Muscle layer of colon (tissue), 2 donors: ENCODE measurements at regions not wholly inside any gene's neighbourhood (a gene's known extent, or its start where the extent isn't known, plus 50 kb on each side); places are given as distances from the start of the nearest gene placed in this dataset.

Source experiments
- H3K27ac ChIP-seq: one replicate; pipeline ENCODE4 v1.7.0; 2013; ENCODE audit warnings: low read depth, mild to moderate bottlenecking, low read length, moderate library complexity
- H3K27me3 ChIP-seq, 2 donors: one replicate each; pipeline ENCODE4 v1.7.0; 2013; ENCODE audit warnings: low read length in 2 of 2, mild to moderate bottlenecking in 2 of 2; ENCODE audit not compliant: insufficient read depth in 2 of 2, control insufficient read depth in 1 of 2
- H3K36me3 ChIP-seq: one replicate; pipeline ENCODE4 v1.7.0; 2013; ENCODE audit warnings: mild to moderate bottlenecking, low read length; ENCODE audit not compliant: insufficient read depth
- H3K4me1 ChIP-seq: one replicate; pipeline ENCODE4 v1.7.0; 2013; ENCODE audit warnings: mild to moderate bottlenecking, low read length; ENCODE audit not compliant: insufficient read depth
- H3K4me3 ChIP-seq, 2 donors: one replicate each; pipeline ENCODE4 v1.7.0; 2013; ENCODE audit warnings: low read length in 2 of 2, low read depth in 1 of 2, mild to moderate bottlenecking in 1 of 2, moderate library complexity in 1 of 2
- H3K9ac ChIP-seq: one replicate; pipeline ENCODE4 v1.7.0; 2013; ENCODE audit warnings: low read length
- H3K9me3 ChIP-seq: one replicate; pipeline ENCODE4 v1.7.0; 2013; ENCODE audit warnings: mild to moderate bottlenecking, low read length
- donor health status: abdominal sarcoma.
- donor health status: Adenocarcinoma of cecum.

DNA sequence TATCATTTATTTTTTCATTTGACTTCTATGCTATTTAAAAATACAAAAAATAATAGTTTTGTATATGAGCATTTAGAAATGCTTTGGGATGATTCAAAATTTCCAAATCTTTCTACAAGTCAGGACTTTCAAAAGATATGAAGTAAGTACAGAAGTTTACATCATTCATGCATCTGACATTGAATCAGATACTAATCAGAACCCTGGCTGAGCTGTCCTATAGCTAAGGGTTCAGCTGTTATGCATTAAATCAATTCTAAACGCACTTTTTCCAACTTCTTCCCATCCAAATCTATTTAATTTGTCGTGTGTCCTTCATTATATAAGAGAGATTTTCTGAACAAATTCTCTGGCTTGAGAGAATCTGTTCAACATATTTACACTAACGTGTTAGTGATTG lies 779.4 kb downstream of the LTN1 start:
- Histone ChIP-seq H3K4me3 (no peak overlapping the region), H3K9ac (no peak overlapping the region), H3K9me3 (no peaks in the 10 kb centered on the region), H3K27me3 (no peaks in the 10 kb centered on the region), H3K27ac (no peak overlapping the region), H3K4me1 (no peaks in the 10 kb centered on the region), H3K36me3 (no peaks in the 10 kb centered on the region)

DNA sequence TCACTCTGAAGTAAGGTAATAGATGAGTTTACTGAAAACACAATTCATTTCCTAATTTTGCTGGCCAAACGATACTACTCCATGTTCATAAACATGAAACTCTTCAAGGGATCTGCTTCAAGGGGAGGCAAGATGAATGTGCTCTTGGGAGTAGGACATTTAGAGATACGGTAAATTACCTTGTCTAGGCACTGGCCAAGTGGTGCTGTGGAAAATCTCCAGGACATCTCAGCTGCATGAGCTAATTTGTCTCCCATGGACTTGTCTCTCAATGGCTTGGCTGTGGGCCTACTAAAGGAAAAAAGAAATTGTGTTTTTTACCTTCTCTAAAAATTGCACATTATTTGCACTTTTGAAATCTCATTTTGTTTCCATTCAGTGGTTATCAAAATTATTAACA lies 780.6 kb downstream of the LTN1 start:
- Histone ChIP-seq H3K27ac (no peak overlapping the region), H3K27me3 (no peaks in the 10 kb centered on the region), H3K4me1 (no peaks in the 10 kb centered on the region), H3K9me3 (no peaks in the 10 kb centered on the region), H3K9ac (no peak overlapping the region), H3K36me3 (no peaks in the 10 kb centered on the region), H3K4me3 (no peak overlapping the region)

DNA sequence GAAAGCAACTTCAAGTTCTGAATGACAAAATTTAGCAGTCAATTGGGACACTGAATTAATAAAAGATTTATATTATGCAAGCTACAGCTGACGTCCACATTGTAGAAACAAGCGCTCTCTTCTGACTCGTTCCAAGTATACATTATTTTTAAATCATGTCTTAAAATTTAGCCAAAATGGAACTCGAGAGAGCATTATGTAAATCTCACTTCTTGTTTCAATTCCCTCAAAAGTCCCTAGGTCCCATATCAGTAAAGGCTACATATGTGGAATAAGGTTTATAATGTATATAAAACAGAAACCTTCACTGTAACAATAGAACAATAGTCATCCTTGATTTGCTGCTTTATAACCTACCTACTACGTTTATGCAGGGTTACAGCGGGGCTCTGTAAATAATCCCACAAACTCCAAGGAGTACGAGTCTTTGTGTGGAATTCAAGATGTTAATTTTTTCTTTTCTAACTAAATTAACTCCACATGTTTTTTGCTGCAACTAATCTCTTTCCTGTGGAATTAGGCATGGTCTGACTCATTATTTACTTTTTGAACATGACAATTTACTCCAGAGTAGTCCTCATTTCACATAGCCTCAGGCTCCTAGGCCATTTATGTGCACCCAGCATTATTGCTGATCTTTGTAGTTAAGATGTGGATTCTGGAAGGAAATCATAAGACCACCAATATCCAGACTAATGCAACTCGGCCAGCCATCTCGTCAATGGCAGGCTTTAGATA lies 785.1 kb downstream of the LTN1 start:
- no peaks in the 10 kb centered on the region for H3K4me1 ChIP-seq
- H3K27ac ChIP-seq: no peak overlapping the region
- H3K36me3 ChIP-seq: no peaks in the 10 kb centered on the region
- no peak overlapping the region for H3K9ac ChIP-seq
- H3K4me3 ChIP-seq: no peak overlapping the region
- no peaks in the 10 kb centered on the region for H3K9me3 ChIP-seq
- no peaks in the 10 kb centered on the region for H3K27me3 ChIP-seq

DNA sequence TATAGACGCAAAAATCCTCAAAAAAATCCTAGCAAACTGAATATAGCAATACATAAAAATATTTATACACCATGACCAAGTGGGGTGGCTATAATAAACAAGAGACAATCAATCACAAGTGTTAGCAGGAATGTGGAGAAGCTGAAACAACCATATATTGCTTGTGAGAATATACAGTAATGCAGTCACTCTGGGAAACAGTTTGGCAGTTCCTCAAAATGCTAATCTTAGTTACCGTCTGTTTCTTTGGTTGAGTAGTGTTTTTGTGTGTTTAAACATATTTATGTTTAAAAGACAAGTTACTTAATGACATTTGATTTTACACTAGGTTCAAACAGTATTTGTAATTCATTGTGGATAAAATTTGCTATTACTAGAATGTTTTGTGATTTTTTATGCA lies 792.0 kb downstream of the LTN1 start:
- no peaks in the 10 kb centered on the region for H3K9me3 ChIP-seq
- no peaks in the 10 kb centered on the region for H3K36me3 ChIP-seq
- H3K27me3 ChIP-seq: no peaks in the 10 kb centered on the region
- no peak overlapping the region for H3K27ac ChIP-seq
- H3K4me1 ChIP-seq: no peaks in the 10 kb centered on the region
- H3K4me3 ChIP-seq: no peak overlapping the region
- H3K9ac ChIP-seq: no peak overlapping the region

DNA sequence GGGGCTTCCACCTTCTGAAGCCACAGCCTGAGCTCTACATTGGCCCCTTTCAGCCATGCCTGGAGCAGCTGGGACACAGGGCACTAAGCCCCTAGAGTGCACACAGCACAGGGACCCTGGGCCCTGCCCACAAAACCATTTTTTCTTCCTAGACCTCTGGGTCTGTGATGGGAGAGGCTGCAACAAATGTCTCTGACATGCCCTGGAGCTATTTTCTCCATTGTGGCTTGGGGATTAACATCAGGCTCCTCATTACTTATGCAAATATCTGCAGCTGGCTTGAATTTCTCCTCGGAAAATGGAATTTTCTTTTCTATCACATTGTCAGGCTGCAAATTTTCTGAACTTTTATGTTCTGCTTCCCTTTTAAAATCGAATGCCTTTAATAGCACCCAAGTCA lies 795.7 kb downstream of the LTN1 start:
- Histone ChIP-seq H3K9me3 (no peaks in the 10 kb centered on the region), H3K36me3 (no peaks in the 10 kb centered on the region), H3K27ac (no peak overlapping the region), H3K4me1 (no peaks in the 10 kb centered on the region), H3K9ac (no peak overlapping the region), H3K27me3 (no peaks in the 10 kb centered on the region), H3K4me3 (no peak overlapping the region)

DNA sequence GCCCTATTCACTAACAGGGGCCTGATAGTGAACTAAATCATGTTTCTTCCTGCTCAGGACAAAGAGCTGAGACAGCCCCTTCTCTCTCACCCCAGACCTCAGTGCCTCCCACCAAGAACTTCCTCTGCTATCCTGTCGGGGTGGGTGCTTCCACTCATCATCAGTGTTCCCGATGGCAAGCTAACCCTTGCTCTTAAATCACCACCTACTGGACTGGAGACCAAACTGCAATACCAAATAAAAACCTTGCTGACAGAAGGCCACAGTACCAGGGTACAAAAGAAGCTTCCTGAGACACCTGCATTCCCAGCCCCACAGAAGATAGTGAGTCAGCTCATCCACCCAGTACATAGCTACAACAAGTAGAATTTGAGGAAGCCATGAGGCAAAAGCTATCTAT lies 799.5 kb downstream of the LTN1 start:
- no peak overlapping the region for H3K9ac ChIP-seq
- no peak overlapping the region for H3K27ac ChIP-seq
- no peaks in the 10 kb centered on the region for H3K36me3 ChIP-seq
- H3K4me1 ChIP-seq: no peaks in the 10 kb centered on the region
- H3K4me3 ChIP-seq: no peak overlapping the region
- no peaks in the 10 kb centered on the region for H3K9me3 ChIP-seq
- no peaks in the 10 kb centered on the region for H3K27me3 ChIP-seq

DNA sequence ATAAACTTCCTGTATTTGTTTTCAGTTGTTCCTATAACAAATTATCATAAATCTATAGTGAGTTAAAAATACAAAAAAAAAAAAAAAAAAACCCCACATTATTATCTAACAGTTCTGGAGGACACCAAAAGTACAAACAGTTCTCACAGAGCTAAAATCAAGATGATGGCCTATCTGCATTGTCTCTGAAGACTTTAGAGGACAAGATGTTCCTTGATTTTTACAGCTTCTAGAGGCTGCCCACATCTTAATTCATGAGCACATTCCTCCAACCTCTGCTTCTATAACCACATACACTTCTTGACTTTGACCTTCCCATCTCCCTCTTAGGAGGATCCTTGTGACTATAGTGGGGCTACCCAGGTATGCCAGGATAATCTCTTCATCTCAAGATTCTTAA lies 806.1 kb downstream of the LTN1 start:
- Histone ChIP-seq H3K4me1 (no peaks in the 10 kb centered on the region), H3K9ac (no peak overlapping the region), H3K9me3 (no peaks in the 10 kb centered on the region), H3K36me3 (no peaks in the 10 kb centered on the region), H3K27ac (no peak overlapping the region), H3K27me3 (no peaks in the 10 kb centered on the region), H3K4me3 (no peak overlapping the region)

DNA sequence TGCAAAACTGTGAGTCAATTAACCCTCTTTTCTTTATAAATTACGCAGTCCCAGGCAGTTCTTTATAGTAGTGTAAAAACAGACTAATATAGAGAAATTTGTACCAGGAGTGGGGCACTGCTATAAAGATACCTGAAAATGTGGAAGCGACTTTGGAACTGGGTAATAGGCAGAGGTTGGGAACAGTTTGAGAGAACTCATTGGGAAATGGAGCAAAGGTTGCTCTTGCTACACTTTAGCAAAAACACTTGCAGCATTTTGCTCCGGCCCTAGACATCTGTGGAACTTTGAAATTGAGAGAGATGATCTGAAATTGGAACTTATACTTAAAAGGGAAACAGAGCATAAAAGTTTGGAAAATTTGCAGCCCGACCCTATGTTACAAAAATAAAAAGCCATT lies 810.9 kb downstream of the LTN1 start:
- Histone ChIP-seq H3K27me3 (no peaks in the 10 kb centered on the region), H3K4me1 (no peaks in the 10 kb centered on the region), H3K9me3 (no peaks in the 10 kb centered on the region), H3K4me3 (no peak overlapping the region), H3K9ac (no peak overlapping the region), H3K36me3 (no peaks in the 10 kb centered on the region), H3K27ac (no peak overlapping the region)

DNA sequence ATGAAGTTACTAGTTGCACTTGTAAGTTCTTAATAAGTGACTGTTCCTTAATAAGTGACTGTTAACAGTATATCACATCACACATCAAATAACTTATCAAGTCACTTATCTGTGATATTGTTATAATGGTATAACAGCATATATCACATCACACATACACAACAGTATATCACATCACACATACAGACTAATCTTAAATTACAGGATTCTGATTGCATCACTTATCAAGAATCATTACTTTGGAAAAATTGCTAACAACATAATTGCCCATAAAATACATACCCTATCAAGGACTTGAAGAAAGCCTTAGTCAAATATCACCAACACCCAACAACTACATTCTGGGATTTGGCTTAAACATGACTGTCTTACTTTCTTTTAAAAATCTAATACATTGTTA lies 813.5 kb downstream of the LTN1 start:
- H3K4me3 ChIP-seq: no peak overlapping the region
- H3K27me3 ChIP-seq: no peaks in the 10 kb centered on the region
- H3K9ac ChIP-seq: no peak overlapping the region
- no peaks in the 10 kb centered on the region for H3K9me3 ChIP-seq
- no peaks in the 10 kb centered on the region for H3K36me3 ChIP-seq
- no peaks in the 10 kb centered on the region for H3K4me1 ChIP-seq
- no peak overlapping the region for H3K27ac ChIP-seq

DNA sequence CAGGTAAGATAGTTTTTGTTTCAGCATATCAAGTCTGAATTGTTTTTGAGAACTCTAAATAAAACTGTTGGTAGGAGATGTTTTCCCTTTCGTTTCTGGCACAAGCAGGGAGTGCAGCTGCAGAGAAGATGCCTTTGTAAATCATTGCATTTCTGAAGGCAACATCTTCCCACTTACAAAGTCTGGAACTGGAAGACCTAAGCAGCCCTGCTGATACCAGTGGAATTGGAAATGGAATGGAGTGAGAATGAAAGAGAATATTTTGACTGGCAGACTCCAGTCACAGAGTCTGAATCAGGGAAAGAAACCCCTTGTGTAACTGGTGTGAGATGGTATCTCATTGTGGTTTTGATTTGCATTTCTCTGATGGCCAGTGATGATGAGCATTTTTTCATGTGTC lies 815.6 kb downstream of the LTN1 start:
- no peaks in the 10 kb centered on the region for H3K9me3 ChIP-seq
- H3K4me1 ChIP-seq: no peaks in the 10 kb centered on the region
- no peak overlapping the region for H3K4me3 ChIP-seq
- H3K27ac ChIP-seq: no peak overlapping the region
- no peaks in the 10 kb centered on the region for H3K27me3 ChIP-seq
- no peak overlapping the region for H3K9ac ChIP-seq
- no peaks in the 10 kb centered on the region for H3K36me3 ChIP-seq

DNA sequence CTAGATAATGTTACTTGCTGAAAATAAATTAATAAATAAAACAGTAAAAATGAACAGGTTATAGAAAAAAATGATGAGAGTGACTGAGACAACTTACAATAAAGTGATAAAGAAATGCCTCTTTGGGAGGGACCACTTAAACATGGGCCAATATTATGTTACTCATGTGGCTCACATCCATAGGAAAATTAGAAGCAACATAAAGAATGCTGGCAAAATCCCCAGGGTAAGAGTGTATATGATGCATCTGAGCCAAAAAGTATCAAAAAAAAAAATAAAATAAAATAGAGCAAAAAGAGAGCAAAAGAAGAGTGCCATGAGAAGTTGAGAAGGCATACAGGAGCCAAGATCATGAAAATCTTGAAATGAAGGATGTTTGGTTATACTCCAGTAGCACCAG lies 818.0 kb downstream of the LTN1 start:
- Histone ChIP-seq H3K4me1 (no peaks in the 10 kb centered on the region), H3K9me3 (no peaks in the 10 kb centered on the region), H3K36me3 (no peaks in the 10 kb centered on the region), H3K27me3 (no peaks in the 10 kb centered on the region), H3K4me3 (no peak overlapping the region), H3K27ac (no peak overlapping the region), H3K9ac (no peak overlapping the region)

DNA sequence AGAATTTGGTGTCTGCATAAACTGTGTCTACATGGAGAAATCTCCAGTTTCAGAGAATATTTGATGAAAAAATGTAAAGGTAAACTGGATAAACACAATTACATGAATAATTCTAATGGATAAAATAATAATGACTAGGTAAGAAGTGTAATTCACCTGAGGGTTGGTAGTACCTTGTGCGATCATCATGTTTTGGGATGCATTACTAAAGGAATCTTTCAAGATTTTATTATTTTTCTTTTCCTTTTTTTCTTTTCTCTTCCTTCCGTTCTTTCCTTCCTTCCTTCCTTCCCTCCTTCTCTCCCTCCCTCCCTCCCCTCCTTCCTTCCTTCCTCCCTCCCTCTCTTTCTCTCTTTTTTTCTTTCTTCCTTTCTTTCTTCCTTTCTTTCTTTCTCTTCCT lies 818.7 kb downstream of the LTN1 start:
- H3K9ac ChIP-seq: no peak overlapping the region
- no peaks in the 10 kb centered on the region for H3K36me3 ChIP-seq
- H3K4me3 ChIP-seq: no peak overlapping the region

More for the DNA sequence above, 818.7 kb downstream of the LTN1 start:
- H3K27me3 ChIP-seq: no peaks in the 10 kb centered on the region
- no peaks in the 10 kb centered on the region for H3K4me1 ChIP-seq
- no peaks in the 10 kb centered on the region for H3K9me3 ChIP-seq
- no peak overlapping the region for H3K27ac ChIP-seq
